Stimulated activated CD8-positive, alpha-beta memory T cell treated with anti-CD3 and anti-CD28 coated beads, Interleukin-7, amount 100 ng/mL, for 24 hours (primary cell): ENCODE measurements at regions not wholly inside any gene's neighbourhood (a gene's known extent, or its start where the extent isn't known, plus 50 kb on each side); places are given as distances from the start of the nearest gene placed in this dataset.
"Not testable (repeated sequence)": the region's sequence is repeated elsewhere in the genome, so short reads cannot be mapped to it uniquely, and the experiment has no call there.

Experiments used
- DNase-seq: peaks from one replicate; pipeline ENCODE4 v3.0.0-alpha.2; 2020; ENCODE audit warnings: low read depth

GRCh38 chr21:35309316-35309715 is 260.2 kb upstream of the RUNX1 start:
- DNase-seq: no peak

DNA sequence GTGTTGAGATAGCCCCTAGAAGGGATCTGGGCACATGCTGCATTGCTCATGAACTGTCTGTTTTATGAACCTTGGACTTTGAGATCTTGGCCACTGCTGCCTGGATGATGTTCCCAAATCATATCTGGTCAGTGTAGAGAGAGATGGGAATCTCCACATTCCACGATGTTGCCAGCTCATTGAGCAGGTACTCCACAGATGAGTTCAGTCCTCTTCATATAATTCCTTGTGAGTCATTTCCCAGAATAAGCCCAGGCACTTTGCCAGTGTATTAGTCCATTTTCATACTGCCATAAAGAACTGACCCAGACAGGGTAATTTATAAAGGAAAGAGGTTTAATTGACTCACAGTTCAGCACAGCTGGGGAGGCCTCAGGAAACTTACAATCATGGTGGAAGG is 254.0 kb upstream of the RUNX1 start:
- no peak for DNase-seq

- DNase-seq: no peak
Measured at GRCh38 chr21:35298757-35299156, 249.7 kb upstream of the RUNX1 start.

- no peak for DNase-seq
Measured at GRCh38 chr21:35297665-35298064, 248.6 kb upstream of the RUNX1 start.

DNA sequence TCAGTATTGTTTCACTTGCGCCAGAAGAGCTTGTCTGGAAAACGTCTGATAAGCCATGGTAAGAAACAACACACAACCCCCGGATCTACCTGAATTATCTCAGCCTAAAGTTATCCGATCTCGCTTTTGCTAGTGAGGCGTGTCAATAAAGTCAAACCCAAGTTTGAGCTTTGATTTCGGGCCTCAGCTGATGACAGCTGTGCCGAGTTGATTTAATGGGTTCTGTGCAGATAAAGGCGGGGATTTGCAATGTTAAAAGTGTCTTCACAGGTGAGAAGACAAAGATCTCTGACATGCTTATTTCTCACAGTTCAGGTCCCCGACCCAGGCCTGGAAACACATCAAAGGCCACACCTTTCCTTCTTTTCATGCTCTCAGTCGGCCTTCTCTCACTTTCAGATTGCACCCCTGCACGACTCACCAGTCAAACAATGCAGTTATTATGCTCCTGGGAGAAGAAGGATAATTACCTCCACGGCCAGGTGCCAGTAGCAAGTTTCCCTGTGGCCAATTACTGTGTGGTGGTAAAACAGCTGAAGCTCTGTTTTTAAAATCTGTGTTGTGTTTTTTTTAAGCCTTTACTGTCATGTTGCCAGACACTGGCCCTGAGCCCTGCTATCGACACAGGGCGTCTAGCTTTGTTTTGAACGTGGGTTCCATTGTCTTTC is 245.3 kb upstream of the RUNX1 start:
- DNase-seq: no peak

DNA sequence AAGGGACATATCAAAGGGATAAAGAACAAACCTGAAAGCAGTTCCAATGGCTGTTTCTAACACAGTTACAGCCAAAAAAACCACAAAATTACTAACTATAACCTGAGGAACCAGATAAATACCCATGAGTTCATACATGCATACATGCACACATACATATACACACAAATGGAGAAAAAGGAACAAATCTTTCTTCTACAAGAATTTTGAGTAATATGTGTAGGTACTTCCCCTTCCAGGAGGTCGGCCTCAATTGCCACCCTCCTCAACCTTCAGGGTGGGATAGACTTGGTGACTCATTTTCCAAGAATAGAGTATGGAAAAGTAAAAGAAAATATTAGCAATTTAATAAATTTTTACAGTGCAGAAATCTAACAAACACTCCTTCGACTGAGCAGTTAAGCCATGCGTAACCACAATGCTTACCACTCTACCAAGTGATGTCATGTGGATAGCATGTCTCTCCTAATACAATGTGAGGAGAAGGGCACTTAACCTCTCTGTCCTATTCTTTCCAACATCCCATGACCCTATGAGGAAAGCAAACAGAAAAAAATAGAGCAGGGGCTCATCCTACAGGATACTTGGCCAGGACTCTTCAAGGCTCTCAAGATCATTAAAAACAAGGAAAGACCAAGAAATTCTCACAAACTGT is 243.0 kb upstream of the RUNX1 start:
- DNase-seq: no peak

DNA sequence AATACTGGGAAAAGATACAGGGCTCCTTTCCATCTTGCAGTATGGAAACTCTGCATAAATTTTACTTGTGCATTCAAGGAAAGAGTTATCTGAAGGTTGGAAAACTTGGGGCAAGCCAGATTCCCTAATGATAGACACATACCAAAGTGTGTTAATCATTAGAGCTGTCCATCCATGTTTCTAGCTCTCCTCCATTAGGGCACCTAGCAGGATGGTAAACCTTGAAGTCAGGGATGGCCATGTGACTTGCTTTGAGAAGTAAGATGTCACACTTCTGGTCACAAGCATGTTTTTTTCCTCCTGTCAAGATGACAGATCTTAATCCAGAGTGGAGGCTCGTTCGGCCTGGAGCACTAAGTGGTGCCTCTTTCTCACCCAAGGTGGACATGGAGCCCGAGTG is 241.9 kb upstream of the RUNX1 start:
- no peak for DNase-seq

DNA sequence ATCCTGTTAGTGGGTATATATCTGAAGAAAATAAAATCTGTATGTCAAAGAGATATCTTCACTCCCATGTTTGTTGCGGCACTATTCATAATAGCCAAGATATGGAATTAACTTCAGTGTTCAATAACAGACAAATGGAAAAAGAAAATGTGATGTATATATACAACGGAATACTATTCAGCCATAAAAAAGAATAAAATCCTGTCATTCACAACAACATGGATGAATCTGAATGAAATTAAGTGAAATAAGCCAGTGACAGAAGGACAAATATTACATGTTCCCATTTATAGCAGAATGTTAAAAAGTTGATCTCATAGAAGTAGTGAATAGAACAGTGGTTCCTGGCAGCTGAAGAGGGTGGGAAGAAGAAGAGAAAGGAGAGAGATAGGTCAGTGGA is 239.1 kb upstream of the RUNX1 start:
- DNase-seq: no peak

- no peak for DNase-seq
Measured at GRCh38 chr21:35284199-35284598, 235.1 kb upstream of the RUNX1 start.

DNA sequence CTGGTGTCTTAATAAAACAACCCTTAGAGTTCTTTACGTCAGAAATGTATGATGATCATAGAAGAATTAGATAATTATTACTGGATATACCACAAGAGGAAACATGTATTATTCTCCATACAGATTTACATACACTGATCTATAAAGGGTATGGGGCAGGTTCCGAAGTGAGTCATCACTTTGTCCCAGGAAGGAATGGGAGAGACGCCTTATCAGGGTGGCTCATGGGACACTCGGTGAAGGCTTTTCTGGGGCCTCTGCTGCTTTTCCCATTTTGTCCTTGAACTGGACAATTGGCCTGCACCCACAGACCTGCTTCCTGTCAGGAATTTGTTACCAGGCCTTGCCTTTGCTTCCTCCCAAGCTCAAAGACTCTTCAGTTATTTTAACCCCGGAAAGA is 233.8 kb upstream of the RUNX1 start:
- DNase-seq: no peak

- no peak for DNase-seq
Measured at GRCh38 chr21:35281956-35282355, 232.9 kb upstream of the RUNX1 start.

GRCh38 chr21:35280231-35280630 is 231.1 kb upstream of the RUNX1 start:
- DNase-seq: no peak

GRCh38 chr21:35275776-35276175 is 226.7 kb upstream of the RUNX1 start:
- no peak for DNase-seq

- no peak for DNase-seq
Measured at GRCh38 chr21:35274923-35275322, 225.8 kb upstream of the RUNX1 start.

GRCh38 chr21:35274090-35274489 is 225.0 kb upstream of the RUNX1 start:
- no peak for DNase-seq

GRCh38 chr21:35273333-35273732 is 224.2 kb upstream of the RUNX1 start:
- no peak for DNase-seq

DNA sequence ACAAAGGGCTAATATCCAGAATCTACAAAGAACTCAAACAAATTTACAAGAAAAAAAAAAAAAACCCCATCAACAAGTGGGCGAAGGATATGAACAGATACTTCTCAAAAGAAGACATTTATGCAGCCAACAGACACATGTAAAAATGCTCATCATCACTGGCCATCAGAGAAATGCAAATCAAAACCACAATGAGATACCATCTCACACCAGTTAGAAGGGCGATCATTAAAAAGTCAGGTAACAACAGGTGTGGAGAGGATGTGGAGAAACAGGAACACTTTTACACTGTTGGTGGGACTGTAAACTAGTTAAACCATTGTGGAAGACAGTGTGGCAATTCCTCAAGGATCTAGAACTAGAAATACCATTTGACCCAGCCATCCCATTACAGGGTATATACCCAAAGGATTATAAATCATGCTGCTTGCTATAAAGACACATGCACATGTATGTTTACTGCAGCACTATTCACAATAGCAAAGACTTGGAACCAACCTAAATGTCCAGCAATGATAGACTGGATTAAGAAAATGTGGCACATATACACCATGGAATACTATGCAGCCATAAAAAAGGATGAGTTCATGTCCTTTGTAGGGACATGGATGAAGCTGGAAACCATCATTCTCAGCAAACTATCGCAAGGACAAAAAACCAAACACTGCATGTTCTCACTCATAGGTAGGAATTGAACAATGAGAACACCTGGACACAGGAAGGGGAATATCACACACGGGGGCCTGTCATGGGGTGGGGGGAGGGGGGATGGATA is 222.4 kb upstream of the RUNX1 start:
- DNase-seq: not testable (repeated sequence)

GRCh38 chr21:35268817-35269216 is 219.7 kb upstream of the RUNX1 start:
- no peak for DNase-seq

- no peak for DNase-seq
Measured at GRCh38 chr21:35268261-35268660, 219.2 kb upstream of the RUNX1 start.

DNA sequence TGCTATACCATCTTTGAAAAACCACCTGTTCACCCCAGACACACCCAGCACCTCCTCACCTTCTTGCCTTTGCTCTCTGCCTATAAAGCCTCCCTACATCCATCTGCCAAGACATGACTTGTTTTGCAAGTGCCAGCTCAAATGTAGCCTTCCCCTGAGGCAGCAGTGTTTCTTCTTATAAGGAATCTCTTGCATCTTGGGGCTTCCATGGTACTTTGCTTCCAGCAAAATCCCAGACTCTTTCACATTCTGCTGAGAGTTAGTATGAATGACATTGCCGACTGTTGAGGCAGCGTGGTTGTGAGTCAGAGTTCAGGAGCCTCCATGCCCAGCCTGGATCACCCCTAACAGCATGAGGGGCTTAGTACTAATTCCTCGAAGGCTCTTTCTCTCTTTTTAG is 217.4 kb upstream of the RUNX1 start:
- no peak for DNase-seq

DNA sequence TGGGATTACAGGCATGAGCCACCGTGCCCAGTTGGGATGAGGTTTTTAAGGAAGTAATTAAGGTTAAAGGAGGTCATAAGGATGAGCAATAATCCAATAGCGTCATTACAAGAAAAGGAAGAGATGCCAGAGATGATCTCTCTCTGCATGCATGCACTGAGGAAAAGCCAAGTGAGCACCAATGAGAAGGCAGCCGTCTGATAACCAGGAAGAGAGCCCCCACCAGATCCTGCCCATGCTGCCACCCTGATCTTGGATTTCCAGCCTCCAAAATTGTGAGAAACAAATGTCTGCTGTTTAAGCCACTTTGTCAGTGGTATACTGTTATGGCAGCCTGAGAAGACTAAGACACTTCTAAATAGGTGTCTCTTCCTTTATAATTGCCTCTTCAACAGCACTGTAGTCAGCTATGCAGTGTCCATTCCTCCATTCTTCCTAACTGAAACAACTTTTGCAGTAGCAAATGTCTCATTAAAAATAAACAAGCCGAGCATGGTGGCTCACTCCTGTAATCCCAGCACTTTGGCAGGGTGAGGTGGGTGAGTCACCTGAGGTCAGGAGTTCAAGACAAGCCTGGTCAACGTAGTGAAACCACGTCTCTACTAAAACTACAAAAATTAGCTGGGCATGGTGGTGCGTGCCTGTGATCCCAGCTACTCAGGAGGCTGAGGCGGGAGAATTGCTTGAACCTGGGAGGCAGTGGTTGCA is 216.2 kb upstream of the RUNX1 start:
- no peak for DNase-seq

DNA sequence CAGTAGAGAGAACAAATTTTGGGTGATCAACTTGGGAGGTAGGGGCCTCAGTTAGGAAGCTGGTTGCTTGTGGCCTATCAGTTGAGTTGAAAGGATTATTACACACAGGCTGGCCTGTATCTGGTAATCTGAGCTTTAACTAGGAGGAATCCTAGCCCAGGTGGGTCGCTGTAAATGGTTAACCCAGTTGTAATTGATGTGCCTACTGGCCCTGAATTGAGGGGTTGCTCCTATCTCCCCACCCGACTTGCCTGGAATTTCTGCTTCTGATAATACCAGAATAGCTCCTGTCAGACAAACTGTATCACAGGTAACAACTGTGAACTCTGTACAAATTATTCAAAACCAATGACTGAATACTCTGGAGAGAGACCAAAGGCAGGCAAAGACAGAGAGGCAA is 210.4 kb upstream of the RUNX1 start:
- no peak for DNase-seq

- no peak for DNase-seq
Measured at GRCh38 chr21:35258521-35258920, 209.4 kb upstream of the RUNX1 start.
